ENCODE measurements at regions not wholly inside any gene's neighbourhood (a gene's known extent, or its start where the extent isn't known, plus 50 kb on each side); places are given as distances from the start of the nearest gene placed in this dataset.
"Not testable (repeated sequence)": the region's sequence is repeated elsewhere in the genome, so short reads cannot be mapped to it uniquely, and the experiment has no call there.

- intact Hi-C loops (cut with DNase I) = no loop called here
- no peaks in the 10 kb centered on the region for H3K4me1 ChIP-seq
- TF ChIP-seq POLR2A (IDR thresholded peaks at IDR 0.05) = no peak
- no peak for TF ChIP-seq CTCF (IDR thresholded peaks at IDR 0.05)
- no peak overlapping the region for H3K27ac ChIP-seq
- no peaks in the 10 kb centered on the region for H3K36me3 ChIP-seq
- no peak for DNase-seq
- H3K27me3 ChIP-seq = no peaks in the 10 kb centered on the region
- WGBS, 2 donors = 60 to 88% methylated on average over 5 of the region's 5 CpGs
- no peaks in the 10 kb centered on the region for H3K9me3 ChIP-seq
- no peak overlapping the region for H3K4me3 ChIP-seq
Observed at GRCh38 chr3:33957176-33957575, 158.7 kb downstream of the PDCD6IP start.

- 67 to 100% methylated on average over 1 of the region's 1 CpG for WGBS, 2 donors
- no peak overlapping the region for H3K4me3 ChIP-seq
- intact Hi-C loops (cut with DNase I) = no loop called here
- H3K27me3 ChIP-seq = no peaks in the 10 kb centered on the region
- no peaks in the 10 kb centered on the region for H3K4me1 ChIP-seq
- TF ChIP-seq POLR2A (IDR thresholded peaks at IDR 0.05) = no peak
- no peak for TF ChIP-seq CTCF (IDR thresholded peaks at IDR 0.05)
- H3K36me3 ChIP-seq = no peaks in the 10 kb centered on the region
- no peak overlapping the region for H3K27ac ChIP-seq
- DNase-seq = no peak
- no peaks in the 10 kb centered on the region for H3K9me3 ChIP-seq
Observed at GRCh38 chr3:33958661-33959060, 160.2 kb downstream of the PDCD6IP start.

DNA sequence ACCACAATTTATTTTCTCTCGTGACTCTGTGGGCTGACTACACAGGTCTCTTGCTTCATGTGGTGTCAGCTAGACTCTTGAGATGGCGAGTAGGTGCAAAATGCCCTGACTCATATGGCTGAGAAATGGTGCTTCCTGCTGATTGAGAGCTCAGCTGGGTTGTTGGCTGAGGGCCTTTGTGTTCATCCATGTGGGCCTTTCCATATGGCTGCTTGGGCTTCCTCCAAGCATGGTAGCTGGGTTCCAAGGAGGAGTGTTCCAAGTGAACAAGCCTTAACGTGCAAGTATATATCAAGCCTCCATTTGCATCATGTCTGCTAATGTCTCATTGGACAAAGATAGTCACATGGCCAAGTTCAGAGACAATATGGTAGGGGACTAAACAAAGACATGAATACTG is 164.0 kb downstream of the PDCD6IP start:
- Histone ChIP-seq H3K4me1 (no peaks in the 10 kb centered on the region), H3K27ac (no peak overlapping the region), H3K27me3 (no peaks in the 10 kb centered on the region), H3K9me3 (no peaks in the 10 kb centered on the region), H3K4me3 (no peak overlapping the region), H3K36me3 (no peaks in the 10 kb centered on the region)
- no peak for DNase-seq
- TF ChIP-seq CTCF (IDR thresholded peaks at IDR 0.05) (no peak), POLR2A (IDR thresholded peaks at IDR 0.05) (no peak)
- WGBS, 2 donors = 37 to 53% methylated on average over 2 to 3 of the region's 3 CpGs
- intact Hi-C loops (cut with DNase I) = no loop called here

- H3K36me3 ChIP-seq; H3K4me3 ChIP-seq; H3K9me3 ChIP-seq; H3K27ac ChIP-seq; H3K4me1 ChIP-seq; H3K27me3 ChIP-seq; DNase-seq; intact Hi-C loops (cut with DNase I): not testable (repeated sequence)
- WGBS, 2 donors = 95% methylated on average over 6 of the region's 7 CpGs; no CpG with 5 or more reads in 1 of the 2 donors
Observed at GRCh38 chr3:33970180-33970579, 171.8 kb downstream of the PDCD6IP start.

DNA sequence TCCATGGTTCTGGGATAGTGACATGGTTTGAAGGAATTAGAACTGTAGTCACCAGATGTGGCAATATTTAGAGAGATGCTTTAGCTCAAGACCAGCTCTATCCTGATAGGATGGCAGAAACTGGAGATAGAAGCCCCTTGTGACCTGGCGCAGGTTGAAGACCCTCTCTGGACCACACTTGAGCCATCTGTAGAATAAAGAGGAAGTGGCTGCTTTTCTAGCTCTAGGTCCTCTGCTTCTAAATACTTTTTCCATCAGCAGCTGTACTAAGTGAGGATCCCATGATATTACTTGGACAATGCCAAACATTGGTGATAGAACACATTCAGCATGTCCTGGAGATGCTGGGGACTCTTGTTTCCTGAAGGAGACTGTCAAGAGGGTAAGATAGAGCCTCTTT is 172.6 kb downstream of the PDCD6IP start:
- intact Hi-C loops (cut with DNase I) = no loop called here
- TF ChIP-seq CTCF (IDR thresholded peaks at IDR 0.05) (no peak), POLR2A (IDR thresholded peaks at IDR 0.05) (no peak)
- Histone ChIP-seq H3K4me1 (no peaks in the 10 kb centered on the region), H3K27me3 (no peaks in the 10 kb centered on the region), H3K9me3 (peaks cover 0 to 9% (median 0%) of the 10 kb centered on the region in 3 donors), H3K4me3 (no peak overlapping the region), H3K36me3 (no peaks in the 10 kb centered on the region), H3K27ac (no peak overlapping the region)
- WGBS, 2 donors = 100% methylated on average over 1 of the region's 1 CpG; no CpG with 5 or more reads in 1 of the 2 donors
- no peak for DNase-seq

DNA sequence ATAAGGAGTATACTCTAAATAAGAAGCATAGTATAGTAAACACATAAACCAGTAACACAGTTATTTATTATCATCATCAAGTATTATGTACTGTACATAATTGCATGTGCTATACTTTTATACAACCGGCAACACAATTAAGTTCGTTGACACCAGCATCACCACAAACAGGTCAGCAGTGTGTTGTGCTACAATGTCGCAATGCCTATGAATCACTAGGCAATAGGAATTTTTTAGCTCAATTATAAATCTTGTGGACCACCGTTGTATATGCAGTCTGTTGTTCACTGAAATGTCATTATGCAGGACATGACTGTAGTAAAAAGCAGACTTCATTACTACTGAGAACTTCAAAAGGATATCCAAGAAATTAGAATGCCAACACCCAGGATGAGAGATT is 177.0 kb downstream of the PDCD6IP start:
- Histone ChIP-seq H3K4me1 (no peaks in the 10 kb centered on the region), H3K4me3 (no peak overlapping the region), H3K36me3 (no peaks in the 10 kb centered on the region), H3K27ac (no peak overlapping the region), H3K9me3 (peaks cover 0 to under 1% (median 0%) of the 10 kb centered on the region in 3 donors), H3K27me3 (no peaks in the 10 kb centered on the region)
- intact Hi-C loops (cut with DNase I) = no loop called here
- DNase-seq = no peak
- 80 to 90% methylated on average over 4 of the region's 4 CpGs for WGBS, 2 donors
- no peak for TF ChIP-seq CTCF (IDR thresholded peaks at IDR 0.05)
- TF ChIP-seq POLR2A (IDR thresholded peaks at IDR 0.05) = no peak

Measured in esophagus squamous epithelium (tissue), 5 donors.